ENCODE measurements at regions not wholly inside any gene's neighbourhood (a gene's known extent, or its start where the extent isn't known, plus 50 kb on each side); places are given as distances from the start of the nearest gene placed in this dataset.

- TF ChIP-seq RARB (CRISPR knock-in tag; IDR thresholded peaks at IDR 0.05) = no peak
- no peak for TF ChIP-seq CSRNP3 (CRISPR knock-in tag; IDR thresholded peaks at IDR 0.05)
- TF ChIP-seq BACH2 (CRISPR knock-in tag; IDR thresholded peaks at IDR 0.05; ENCODE audit: borderline replicate concordance) = no peak
- no peak for TF ChIP-seq GLIS3 (CRISPR knock-in tag; IDR thresholded peaks at IDR 0.05)
- no peak for TF ChIP-seq SNAI2 (CRISPR knock-in tag; IDR thresholded peaks at IDR 0.05)
- TF ChIP-seq ARNTL (CRISPR knock-in tag; IDR thresholded peaks at IDR 0.05; ENCODE audit: borderline replicate concordance, low read depth) = no peak
Measured at GRCh38 chr4:3690551-3691152, 75.5 kb upstream of the ADRA2C start.
